ENCODE measurements at regions not wholly inside any gene's neighbourhood (a gene's known extent, or its start where the extent isn't known, plus 50 kb on each side); places are given as distances from the start of the nearest gene placed in this dataset.

GRCh38 chr4:99722725-99723124 is 65.1 kb upstream of the C4orf54 start:
- Histone ChIP-seq H3K4me1 (ENCODE audit: control insufficient read depth in 4 of 4, insufficient read depth in 4 of 4, low read length in 3 of 4) (peaks cover 2 to 11% (median 4%) of the 10 kb centered on the region in 4 donors), H3K27me3 (ENCODE audit: control insufficient read depth in 4 of 4, insufficient read depth in 4 of 4, low read length in 3 of 4) (no peaks in the 10 kb centered on the region), H3K9me3 (ENCODE audit: control insufficient read depth in 4 of 4, low read length in 3 of 4) (no peaks in the 10 kb centered on the region), H3K4me3 (ENCODE audit: low read depth in 1 of 3, low read length in 3 of 3) (no peak overlapping the region), H3K9ac (ENCODE audit: low read depth in 1 of 2, low read length in 2 of 2) (no peak overlapping the region), H3K36me3 (ENCODE audit: control insufficient read depth in 4 of 4, insufficient read depth in 3 of 4, low read depth in 1 of 4, low read length in 3 of 4) (no peaks in the 10 kb centered on the region), H3K27ac (ENCODE audit: low read depth in 1 of 2, low read length in 2 of 2) (no peak overlapping the region)
- TF ChIP-seq EGR1 (IDR thresholded peaks at IDR 0.05; ENCODE audit: low read depth in 2 of 2): no peak
- TF ChIP-seq JUND (IDR thresholded peaks at IDR 0.05): no peak
- TF ChIP-seq HNF4A (conservative IDR thresholded peaks at IDR 0.05): peak in 1 of 2 donors; percentile 21
- no peak for TF ChIP-seq GABPA (IDR thresholded peaks at IDR 0.05 in 1 of 2, conservative IDR thresholded peaks at IDR 0.05 in 1 of 2)
- DNase-seq (ENCODE audit: low spot score): no peak
- 78% methylated on average over 4 of the region's 4 CpGs for WGBS

DNA sequence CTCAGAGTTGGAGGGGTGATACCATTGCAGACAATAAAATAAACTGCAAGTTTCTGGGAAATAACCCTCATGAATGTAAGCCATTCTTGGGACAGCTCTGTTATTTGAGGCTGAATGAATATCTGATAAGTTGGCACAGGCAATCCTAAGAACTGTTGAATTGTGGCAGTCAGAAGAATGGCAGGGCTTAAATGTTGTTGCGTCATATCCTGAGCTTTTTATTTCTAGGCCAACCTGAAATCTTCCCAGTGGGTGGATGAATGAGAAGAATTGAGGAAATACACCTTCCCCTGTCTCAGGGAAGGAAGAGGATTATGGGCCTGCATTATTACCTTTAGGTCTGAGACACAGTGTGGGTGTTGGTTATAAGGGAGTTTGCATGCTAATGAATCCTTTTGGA is 64.4 kb upstream of the C4orf54 start:
- H3K36me3 ChIP-seq (ENCODE audit: control insufficient read depth in 4 of 4, insufficient read depth in 3 of 4, low read depth in 1 of 4, low read length in 3 of 4): no peaks in the 10 kb centered on the region
- H3K27me3 ChIP-seq (ENCODE audit: control insufficient read depth in 4 of 4, insufficient read depth in 4 of 4, low read length in 3 of 4): no peaks in the 10 kb centered on the region
- H3K4me1 ChIP-seq (ENCODE audit: control insufficient read depth in 4 of 4, insufficient read depth in 4 of 4, low read length in 3 of 4): peaks cover 2 to 11% (median 4%) of the 10 kb centered on the region in 4 donors
- TF ChIP-seq RAD21 (IDR thresholded peaks at IDR 0.05) (no peak), JUND (IDR thresholded peaks at IDR 0.05) (no peak), YY1 (IDR thresholded peaks at IDR 0.05) (no peak), HNF4A (conservative IDR thresholded peaks at IDR 0.05) (no peak)
- TF ChIP-seq, protein P1, sequence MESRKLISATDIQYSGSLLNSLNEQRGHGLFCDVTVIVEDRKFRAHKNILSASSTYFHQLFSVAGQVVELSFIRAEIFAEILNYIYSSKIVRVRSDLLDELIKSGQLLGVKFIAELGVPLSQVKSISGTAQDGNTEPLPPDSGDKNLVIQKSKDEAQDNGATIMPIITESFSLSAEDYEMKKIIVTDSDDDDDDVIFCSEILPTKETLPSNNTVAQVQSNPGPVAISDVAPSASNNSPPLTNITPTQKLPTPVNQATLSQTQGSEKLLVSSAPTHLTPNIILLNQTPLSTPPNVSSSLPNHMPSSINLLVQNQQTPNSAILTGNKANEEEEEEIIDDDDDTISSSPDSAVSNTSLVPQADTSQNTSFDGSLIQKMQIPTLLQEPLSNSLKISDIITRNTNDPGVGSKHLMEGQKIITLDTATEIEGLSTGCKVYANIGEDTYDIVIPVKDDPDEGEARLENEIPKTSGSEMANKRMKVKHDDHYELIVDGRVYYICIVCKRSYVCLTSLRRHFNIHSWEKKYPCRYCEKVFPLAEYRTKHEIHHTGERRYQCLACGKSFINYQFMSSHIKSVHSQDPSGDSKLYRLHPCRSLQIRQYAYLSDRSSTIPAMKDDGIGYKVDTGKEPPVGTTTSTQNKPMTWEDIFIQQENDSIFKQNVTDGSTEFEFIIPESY (IDR thresholded peaks at IDR 0.05): no peak
- H3K4me3 ChIP-seq (ENCODE audit: low read depth in 1 of 3, low read length in 3 of 3): no peak overlapping the region
- H3K9me3 ChIP-seq (ENCODE audit: control insufficient read depth in 4 of 4, low read length in 3 of 4): no peaks in the 10 kb centered on the region
- no peak for DNase-seq (ENCODE audit: low spot score)
- H3K9ac ChIP-seq (ENCODE audit: low read depth in 1 of 2, low read length in 2 of 2): no peak overlapping the region
- no peak overlapping the region for H3K27ac ChIP-seq (ENCODE audit: low read depth in 1 of 2, low read length in 2 of 2)
- WGBS: 95% methylated on average over 1 of the region's 1 CpG

- TF ChIP-seq TAF1 (conservative IDR thresholded peaks at IDR 0.05) (no peak), JUND (IDR thresholded peaks at IDR 0.05) (no peak), RAD21 (IDR thresholded peaks at IDR 0.05) (no peak), EGR1 (IDR thresholded peaks at IDR 0.05; ENCODE audit: low read depth in 2 of 2) (no peak), YY1 (IDR thresholded peaks at IDR 0.05) (no peak)
- H3K27me3 ChIP-seq (ENCODE audit: control insufficient read depth in 4 of 4, insufficient read depth in 4 of 4, low read length in 3 of 4): no peaks in the 10 kb centered on the region
- H3K9ac ChIP-seq (ENCODE audit: low read depth in 1 of 2, low read length in 2 of 2): no peak overlapping the region
Observed at GRCh38 chr4:99720206-99720605, 62.6 kb upstream of the C4orf54 start.

DNA sequence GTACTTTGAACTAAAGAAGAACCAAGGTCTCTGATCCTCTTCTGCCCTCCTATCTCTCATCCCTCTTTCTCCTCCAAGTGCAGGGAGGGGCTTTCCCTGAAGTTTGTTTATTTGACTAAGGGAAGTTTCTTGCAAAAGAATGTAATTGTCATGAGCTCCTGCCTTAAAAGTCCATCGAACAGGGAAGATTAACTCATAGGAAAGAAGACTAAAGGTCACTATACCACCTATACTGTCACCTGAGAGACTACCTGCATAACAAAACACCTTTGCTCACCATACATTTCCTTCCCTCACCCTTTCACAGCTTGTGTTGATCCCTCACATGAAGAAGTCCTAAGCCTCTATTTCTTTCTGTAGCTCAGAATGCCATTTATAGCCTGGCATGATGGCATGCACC is 59.4 kb upstream of the C4orf54 start:
- no peak for DNase-seq (ENCODE audit: low spot score)
- Histone ChIP-seq H3K27me3 (ENCODE audit: control insufficient read depth in 4 of 4, insufficient read depth in 4 of 4, low read length in 3 of 4) (no peaks in the 10 kb centered on the region), H3K36me3 (ENCODE audit: control insufficient read depth in 4 of 4, insufficient read depth in 3 of 4, low read depth in 1 of 4, low read length in 3 of 4) (no peaks in the 10 kb centered on the region), H3K4me3 (ENCODE audit: low read depth in 1 of 3, low read length in 3 of 3) (no peak overlapping the region), H3K27ac (ENCODE audit: low read depth in 1 of 2, low read length in 2 of 2) (no peak overlapping the region), H3K9ac (ENCODE audit: low read depth in 1 of 2, low read length in 2 of 2) (no peak overlapping the region), H3K4me1 (ENCODE audit: control insufficient read depth in 4 of 4, insufficient read depth in 4 of 4, low read length in 3 of 4) (no peaks in the 10 kb centered on the region), H3K9me3 (ENCODE audit: control insufficient read depth in 4 of 4, low read length in 3 of 4) (no peaks in the 10 kb centered on the region)
- 27% methylated on average over 1 of the region's 1 CpG for WGBS
- TF ChIP-seq, protein P2, sequence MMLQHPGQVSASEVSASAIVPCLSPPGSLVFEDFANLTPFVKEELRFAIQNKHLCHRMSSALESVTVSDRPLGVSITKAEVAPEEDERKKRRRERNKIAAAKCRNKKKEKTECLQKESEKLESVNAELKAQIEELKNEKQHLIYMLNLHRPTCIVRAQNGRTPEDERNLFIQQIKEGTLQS (IDR thresholded peaks at IDR 0.05): no peak
- TF ChIP-seq NR2F2 (IDR thresholded peaks at IDR 0.05) (no peak), RAD21 (IDR thresholded peaks at IDR 0.05) (no peak), GABPA (IDR thresholded peaks at IDR 0.05 in 1 of 2, conservative IDR thresholded peaks at IDR 0.05 in 1 of 2) (no peak), CTCF (IDR thresholded peaks at IDR 0.05; ENCODE audit: low read depth, low read length, missing input control) (no peak), HNF4G (IDR thresholded peaks at IDR 0.05) (no peak), YY1 (IDR thresholded peaks at IDR 0.05) (no peak), RXRA (IDR thresholded peaks at IDR 0.05) (no peak), JUND (IDR thresholded peaks at IDR 0.05) (no peak), TAF1 (conservative IDR thresholded peaks at IDR 0.05) (no peak), FOXA1 (IDR thresholded peaks at IDR 0.05) (no peak), HNF4A (conservative IDR thresholded peaks at IDR 0.05) (no peak)
- TF ChIP-seq, protein P3, sequence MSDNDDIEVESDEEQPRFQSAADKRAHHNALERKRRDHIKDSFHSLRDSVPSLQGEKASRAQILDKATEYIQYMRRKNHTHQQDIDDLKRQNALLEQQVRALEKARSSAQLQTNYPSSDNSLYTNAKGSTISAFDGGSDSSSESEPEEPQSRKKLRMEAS (IDR thresholded peaks at IDR 0.05): no peak

More at GRCh38 chr4:99720206-99720605, 62.6 kb upstream of the C4orf54 start:
- Histone ChIP-seq H3K36me3 (ENCODE audit: control insufficient read depth in 4 of 4, insufficient read depth in 3 of 4, low read depth in 1 of 4, low read length in 3 of 4) (no peaks in the 10 kb centered on the region), H3K27ac (ENCODE audit: low read depth in 1 of 2, low read length in 2 of 2) (no peak overlapping the region), H3K4me3 (ENCODE audit: low read depth in 1 of 3, low read length in 3 of 3) (no peak overlapping the region), H3K4me1 (ENCODE audit: control insufficient read depth in 4 of 4, insufficient read depth in 4 of 4, low read length in 3 of 4) (peaks cover 2 to 11% (median 4%) of the 10 kb centered on the region in 4 donors), H3K9me3 (ENCODE audit: control insufficient read depth in 4 of 4, low read length in 3 of 4) (no peaks in the 10 kb centered on the region)
- DNase-seq (ENCODE audit: low spot score): no peak
